GM06990 (cell line): ENCODE measurements at regions not wholly inside any gene's neighbourhood (a gene's known extent, or its start where the extent isn't known, plus 50 kb on each side); places are given as distances from the start of the nearest gene placed in this dataset.

Experiments used
- DNase-seq: peaks from one replicate; pipeline ENCODE4 v3.0.0-alpha.2; 2011; ENCODE audit not compliant: insufficient read length; ENCODE audit errors: extremely low read depth
- H3K27me3 ChIP-seq: replicated peaks from 2 replicates; pipeline ENCODE4 v1.6.0; 2011; ENCODE audit warnings: low read length; ENCODE audit not compliant: control insufficient read depth, insufficient read depth
- H3K36me3 ChIP-seq: 2 replicates; pipeline ENCODE4 v1.5.1; 2011; ENCODE audit warnings: low read length; ENCODE audit not compliant: control insufficient read depth, insufficient read depth
- H3K4me3 ChIP-seq: replicated peaks from 2 replicates; pipeline ENCODE4 v1.5.1; 2011; ENCODE audit warnings: low read depth, mild to moderate bottlenecking, control low read depth, low read length
- TF ChIP-seq, protein P1 (sequence below): IDR thresholded peaks from 2 replicates; pipeline ENCODE4 v1.5.1; 2011; ENCODE audit warnings: low read length, control low read depth, mild to moderate bottlenecking, inconsistent platforms; ENCODE audit not compliant: insufficient read depth, poor library complexity, severe bottlenecking

DNA sequence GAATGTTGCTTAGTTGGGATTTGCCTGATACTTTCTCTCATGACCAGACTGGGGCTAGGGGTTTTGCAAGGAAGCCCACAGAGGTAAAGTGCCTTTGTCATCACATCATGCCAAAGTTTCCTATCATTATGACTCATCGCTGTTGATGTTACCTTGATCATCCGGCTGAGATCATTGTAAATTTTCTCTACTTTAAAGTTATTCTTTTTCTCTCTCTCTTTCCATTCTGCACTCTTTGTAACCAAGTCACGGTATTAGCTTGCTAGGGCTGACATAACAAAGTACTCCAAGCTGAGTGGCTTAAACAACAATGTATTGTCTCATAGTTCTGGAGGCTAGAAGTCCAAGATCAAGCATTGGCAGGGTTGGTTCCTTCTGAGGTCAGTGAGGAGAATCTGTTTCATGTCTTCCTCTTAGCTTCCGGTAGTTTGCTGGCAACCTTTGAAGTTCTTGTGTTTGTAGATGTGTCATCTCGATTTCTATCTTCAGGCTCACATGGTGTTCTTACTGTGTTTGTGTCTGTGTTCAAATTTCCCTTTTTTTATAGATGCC lies 113.0 kb downstream of the DTHD1 start:
- no peak overlapping the region for H3K4me3 ChIP-seq
- H3K36me3 ChIP-seq, result no peaks in the 10 kb centered on the region
- TF ChIP-seq, protein P1, sequence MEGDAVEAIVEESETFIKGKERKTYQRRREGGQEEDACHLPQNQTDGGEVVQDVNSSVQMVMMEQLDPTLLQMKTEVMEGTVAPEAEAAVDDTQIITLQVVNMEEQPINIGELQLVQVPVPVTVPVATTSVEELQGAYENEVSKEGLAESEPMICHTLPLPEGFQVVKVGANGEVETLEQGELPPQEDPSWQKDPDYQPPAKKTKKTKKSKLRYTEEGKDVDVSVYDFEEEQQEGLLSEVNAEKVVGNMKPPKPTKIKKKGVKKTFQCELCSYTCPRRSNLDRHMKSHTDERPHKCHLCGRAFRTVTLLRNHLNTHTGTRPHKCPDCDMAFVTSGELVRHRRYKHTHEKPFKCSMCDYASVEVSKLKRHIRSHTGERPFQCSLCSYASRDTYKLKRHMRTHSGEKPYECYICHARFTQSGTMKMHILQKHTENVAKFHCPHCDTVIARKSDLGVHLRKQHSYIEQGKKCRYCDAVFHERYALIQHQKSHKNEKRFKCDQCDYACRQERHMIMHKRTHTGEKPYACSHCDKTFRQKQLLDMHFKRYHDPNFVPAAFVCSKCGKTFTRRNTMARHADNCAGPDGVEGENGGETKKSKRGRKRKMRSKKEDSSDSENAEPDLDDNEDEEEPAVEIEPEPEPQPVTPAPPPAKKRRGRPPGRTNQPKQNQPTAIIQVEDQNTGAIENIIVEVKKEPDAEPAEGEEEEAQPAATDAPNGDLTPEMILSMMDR, result no peak
- H3K27me3 ChIP-seq, result no peaks in the 10 kb centered on the region
- DNase-seq, result no peak

DNA sequence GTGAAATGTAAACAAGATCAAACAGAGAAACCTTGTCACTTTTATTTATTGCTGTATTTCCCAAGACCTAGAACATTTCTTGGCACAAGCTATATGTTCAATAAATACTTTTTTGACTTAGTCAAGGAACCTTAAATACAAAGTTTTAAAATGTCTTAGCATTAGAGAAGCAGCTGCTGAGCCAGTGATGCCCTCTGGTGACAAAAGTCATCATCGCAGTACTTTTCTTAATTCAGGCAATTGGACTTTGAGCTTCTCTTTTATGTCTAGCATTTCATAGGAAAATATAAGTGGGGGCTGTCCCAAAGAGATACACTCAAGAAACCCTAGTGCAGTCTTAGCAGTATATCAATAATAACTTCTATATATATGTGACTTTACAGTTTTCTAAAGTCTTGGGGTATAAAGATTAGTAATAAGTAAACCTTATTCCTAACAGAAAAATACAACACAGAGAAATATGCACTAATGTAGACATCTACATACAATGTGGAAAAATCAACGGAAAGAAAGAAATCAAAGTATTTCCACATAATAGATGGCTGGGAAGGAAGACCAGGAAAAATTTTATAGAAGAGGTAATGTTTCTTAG lies 118.4 kb downstream of the DTHD1 start:
- TF ChIP-seq, protein P1, result peak; percentile 80
- Histone ChIP-seq H3K4me3 (no peak overlapping the region), H3K27me3 (no peaks in the 10 kb centered on the region), H3K36me3 (no peaks in the 10 kb centered on the region)
- DNase-seq, result peak; percentile 20

DNA sequence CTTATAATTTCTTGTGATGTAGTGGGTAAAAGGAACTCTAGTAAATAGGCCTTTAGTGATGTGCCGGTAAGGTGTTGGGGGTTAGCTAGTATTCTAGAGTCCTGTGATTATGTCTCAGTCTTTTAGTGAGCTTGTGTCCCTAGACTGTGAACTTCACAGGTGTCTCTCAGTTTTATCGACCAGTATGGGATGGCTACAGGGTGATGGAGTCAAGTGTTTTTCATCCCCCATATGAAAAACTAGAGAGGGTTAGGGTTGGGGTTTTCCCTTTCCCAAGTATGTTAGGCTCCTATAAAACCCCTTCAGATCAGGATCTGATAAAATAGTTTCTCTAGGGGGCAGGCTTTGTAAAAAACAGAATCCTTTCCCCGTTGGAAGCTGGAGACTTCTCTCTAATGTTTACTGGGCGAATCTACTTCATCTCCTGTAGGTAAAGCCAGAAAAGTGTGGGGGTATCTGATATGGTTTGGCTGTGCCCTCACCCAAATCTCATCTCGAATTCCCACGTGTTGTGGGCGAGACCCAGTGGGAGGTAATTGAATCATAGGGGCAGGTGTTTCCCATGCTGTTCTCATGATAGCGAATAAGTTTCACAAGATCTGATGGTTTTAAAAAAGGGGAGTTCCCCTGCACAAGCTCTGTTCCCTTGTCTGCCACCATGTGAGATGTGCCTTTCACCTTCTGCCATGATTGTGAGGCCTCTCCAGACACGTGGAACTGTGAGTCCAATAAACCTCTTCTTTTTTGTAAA lies 120.8 kb downstream of the DTHD1 start:
- Histone ChIP-seq H3K27me3 (no peaks in the 10 kb centered on the region), H3K4me3 (no peak overlapping the region), H3K36me3 (no peaks in the 10 kb centered on the region)
- DNase-seq, result no peak
- TF ChIP-seq, protein P1, result no peak

DNA sequence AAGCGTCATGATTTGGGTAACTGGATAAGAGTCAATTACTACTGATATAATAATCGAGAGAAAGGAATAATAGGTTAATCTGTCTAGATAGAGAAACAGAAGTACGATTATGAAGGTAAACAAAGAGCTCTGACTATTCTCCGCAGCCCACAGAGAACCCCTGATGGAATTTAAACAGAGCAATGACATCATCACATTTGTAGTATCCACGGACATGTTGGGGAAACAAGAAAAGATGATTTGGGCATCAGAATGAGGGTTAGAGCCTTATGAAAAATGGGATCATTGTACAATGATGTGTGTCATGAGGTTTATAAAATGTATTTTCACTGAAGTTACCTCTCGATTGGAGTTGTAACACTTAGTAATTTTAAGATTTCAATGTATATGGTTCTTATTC lies 129.9 kb downstream of the DTHD1 start:
- H3K27me3 ChIP-seq, result no peaks in the 10 kb centered on the region
- no peak for DNase-seq
- TF ChIP-seq, protein P1, result no peak

DNA sequence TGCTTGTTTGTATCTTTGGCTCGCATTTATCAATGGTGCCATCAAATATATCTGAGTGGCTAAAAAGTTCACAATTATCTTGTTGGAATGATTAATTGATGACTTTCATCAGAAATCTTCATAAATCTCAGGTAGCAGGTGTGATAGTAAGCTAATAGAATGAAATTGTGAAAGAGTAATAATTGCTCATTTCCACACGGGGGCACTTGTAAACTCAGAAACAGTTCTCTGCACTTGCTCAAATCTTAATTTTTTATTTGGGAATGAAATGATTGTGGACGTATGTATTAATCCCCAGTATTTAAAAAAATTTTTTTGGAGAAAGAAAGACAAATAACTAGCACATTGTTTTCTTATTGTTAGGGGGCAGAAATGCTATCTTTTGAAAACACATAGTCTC lies 132.8 kb downstream of the DTHD1 start:
- Histone ChIP-seq H3K27me3 (no peaks in the 10 kb centered on the region), H3K4me3 (no peak overlapping the region), H3K36me3 (no peaks in the 10 kb centered on the region)
- no peak for DNase-seq
- TF ChIP-seq, protein P1, result peak; percentile 42

More for the DNA sequence above, 129.9 kb downstream of the DTHD1 start:
- Histone ChIP-seq H3K4me3 (no peak overlapping the region), H3K36me3 (no peaks in the 10 kb centered on the region)
